PC-9 (cell line): ENCODE measurements at regions not wholly inside any gene's neighbourhood (a gene's known extent, or its start where the extent isn't known, plus 50 kb on each side); places are given as distances from the start of the nearest gene placed in this dataset.

ENCODE experiments used
- CTCF ChIP-seq: fragments of 200-600 bp; sonication (generic); conservative IDR thresholded peaks from 2 replicates; pipeline ENCODE4 v1.6.1; 2017; ENCODE audit warnings: mixed run types, antibody characterized with exemption, mild to moderate bottlenecking, moderate library complexity
- EZH2 ChIP-seq: fragments of 200-600 bp; sonication (generic); IDR thresholded peaks from 2 replicates; pipeline ENCODE4 v1.8.0; 2017; ENCODE audit warnings: antibody characterized with exemption, low read depth

DNA sequence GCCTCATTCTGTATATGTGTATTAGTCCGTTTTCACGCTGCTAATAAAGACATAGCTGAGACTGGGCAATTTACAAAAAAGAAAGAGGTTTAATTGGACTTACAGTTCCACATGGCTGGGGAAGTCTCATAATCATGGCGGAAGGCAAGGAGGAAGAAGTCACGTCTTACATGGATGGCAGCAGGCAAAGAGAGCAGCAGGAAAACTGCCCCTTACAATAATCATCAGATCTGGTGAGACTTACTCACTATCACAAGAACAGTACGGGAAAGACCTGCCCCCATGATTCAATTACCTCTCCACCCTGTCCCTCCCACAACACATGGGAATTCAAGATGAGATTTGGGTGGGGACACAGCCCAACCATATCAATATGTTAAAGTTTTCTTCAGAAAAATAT lies 49.8 kb upstream of the GPBP1 start:
- no peak for TF ChIP-seq CTCF
- TF ChIP-seq EZH2: no peak
